MM.1S (cell line): ENCODE measurements at regions not wholly inside any gene's neighbourhood (a gene's known extent, or its start where the extent isn't known, plus 50 kb on each side); places are given as distances from the start of the nearest gene placed in this dataset.

Experiments used
- EZH2 ChIP-seq: fragments of 300-600 bp; sonication (generic); optimal IDR thresholded peaks from 2 replicates; pipeline ENCODE3; 2017; ENCODE audit warnings: low read depth, mild to moderate bottlenecking, antibody characterized with exemption, low read length, mixed read lengths
- TF ChIP-seq, protein P1 (sequence below): fragments of 300-600 bp; sonication (generic); IDR thresholded peaks from 2 replicates; pipeline ENCODE4 v1.5.1; 2016; ENCODE audit warnings: antibody characterized with exemption, low read length, mixed read lengths

GRCh38 chr4:143285696-143286437, 50.8 kb upstream of the GAB1 start:
- TF ChIP-seq, protein P1, sequence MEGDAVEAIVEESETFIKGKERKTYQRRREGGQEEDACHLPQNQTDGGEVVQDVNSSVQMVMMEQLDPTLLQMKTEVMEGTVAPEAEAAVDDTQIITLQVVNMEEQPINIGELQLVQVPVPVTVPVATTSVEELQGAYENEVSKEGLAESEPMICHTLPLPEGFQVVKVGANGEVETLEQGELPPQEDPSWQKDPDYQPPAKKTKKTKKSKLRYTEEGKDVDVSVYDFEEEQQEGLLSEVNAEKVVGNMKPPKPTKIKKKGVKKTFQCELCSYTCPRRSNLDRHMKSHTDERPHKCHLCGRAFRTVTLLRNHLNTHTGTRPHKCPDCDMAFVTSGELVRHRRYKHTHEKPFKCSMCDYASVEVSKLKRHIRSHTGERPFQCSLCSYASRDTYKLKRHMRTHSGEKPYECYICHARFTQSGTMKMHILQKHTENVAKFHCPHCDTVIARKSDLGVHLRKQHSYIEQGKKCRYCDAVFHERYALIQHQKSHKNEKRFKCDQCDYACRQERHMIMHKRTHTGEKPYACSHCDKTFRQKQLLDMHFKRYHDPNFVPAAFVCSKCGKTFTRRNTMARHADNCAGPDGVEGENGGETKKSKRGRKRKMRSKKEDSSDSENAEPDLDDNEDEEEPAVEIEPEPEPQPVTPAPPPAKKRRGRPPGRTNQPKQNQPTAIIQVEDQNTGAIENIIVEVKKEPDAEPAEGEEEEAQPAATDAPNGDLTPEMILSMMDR, result no peak
- TF ChIP-seq EZH2, result no peak
